ENCODE measurements at regions not wholly inside any gene's neighbourhood (a gene's known extent, or its start where the extent isn't known, plus 50 kb on each side); places are given as distances from the start of the nearest gene placed in this dataset.

DNA sequence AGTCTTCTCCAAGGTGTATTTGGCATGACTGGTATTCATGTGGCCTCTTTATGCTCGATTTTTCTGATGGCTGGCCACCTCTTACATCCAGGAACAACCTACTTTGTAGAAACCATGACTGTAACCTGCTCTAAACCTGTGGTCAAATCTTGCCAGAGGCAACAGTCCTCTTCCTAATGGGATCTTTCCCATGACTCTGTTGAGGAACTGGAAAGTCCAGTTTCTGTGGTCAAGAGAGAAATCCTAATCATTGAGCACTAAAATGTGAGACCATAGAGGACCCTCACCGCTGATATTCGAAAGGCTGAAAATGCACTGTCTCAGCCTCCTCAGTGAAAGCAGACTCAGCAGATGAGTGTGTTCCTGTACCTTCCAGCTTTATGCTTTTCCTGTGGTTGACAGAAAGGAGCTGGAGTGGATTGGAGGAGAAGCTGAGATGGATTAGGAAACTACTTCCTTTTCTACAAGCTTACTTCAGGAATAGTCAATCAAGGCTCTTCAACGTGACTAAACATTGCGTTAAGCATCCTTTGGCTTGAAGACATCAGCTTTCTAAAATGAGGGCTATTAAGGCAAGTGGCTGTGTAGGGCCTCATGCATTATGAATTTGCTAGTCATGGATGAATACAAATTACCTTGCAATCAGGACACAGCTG is 69.7 kb upstream of the DAPK1 start:
- peak overlapping the region; percentile 75 for H3K27ac ChIP-seq
- no peak for TF ChIP-seq CTCF (conservative IDR thresholded peaks at IDR 0.05)

GRCh38 chr9:87428659-87429058 is 69.0 kb upstream of the DAPK1 start:
- H3K27ac ChIP-seq, result peak overlapping the region; percentile 75
- TF ChIP-seq CTCF (conservative IDR thresholded peaks at IDR 0.05), result no peak

DNA sequence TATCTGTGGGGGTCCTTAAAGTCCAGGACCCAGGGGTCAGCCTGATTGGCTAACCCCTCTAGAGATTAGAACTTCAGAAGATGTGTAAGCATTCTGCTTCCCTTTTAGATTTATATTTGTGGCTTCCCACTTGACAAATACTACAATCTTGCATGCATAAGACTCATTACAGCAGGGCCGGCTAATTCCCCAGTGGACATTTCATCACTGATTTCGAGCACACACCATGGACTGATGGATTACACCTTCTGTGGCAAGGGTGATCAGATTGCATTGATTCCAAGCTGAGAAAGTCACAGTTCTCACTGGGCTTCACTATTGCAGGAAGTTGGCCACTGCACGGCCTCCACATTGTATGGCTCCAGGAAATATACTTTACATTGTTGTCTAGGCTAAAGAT is 65.8 kb upstream of the DAPK1 start:
- H3K27ac ChIP-seq, result no peak overlapping the region
- TF ChIP-seq CTCF (conservative IDR thresholded peaks at IDR 0.05), result no peak

- H3K27ac ChIP-seq, result no peak overlapping the region
- no peak for TF ChIP-seq CTCF (conservative IDR thresholded peaks at IDR 0.05)
Measured at GRCh38 chr9:87433853-87434252, 63.8 kb upstream of the DAPK1 start.

GRCh38 chr9:87434366-87434765 is 63.3 kb upstream of the DAPK1 start:
- no peak for TF ChIP-seq CTCF (conservative IDR thresholded peaks at IDR 0.05)

DNA sequence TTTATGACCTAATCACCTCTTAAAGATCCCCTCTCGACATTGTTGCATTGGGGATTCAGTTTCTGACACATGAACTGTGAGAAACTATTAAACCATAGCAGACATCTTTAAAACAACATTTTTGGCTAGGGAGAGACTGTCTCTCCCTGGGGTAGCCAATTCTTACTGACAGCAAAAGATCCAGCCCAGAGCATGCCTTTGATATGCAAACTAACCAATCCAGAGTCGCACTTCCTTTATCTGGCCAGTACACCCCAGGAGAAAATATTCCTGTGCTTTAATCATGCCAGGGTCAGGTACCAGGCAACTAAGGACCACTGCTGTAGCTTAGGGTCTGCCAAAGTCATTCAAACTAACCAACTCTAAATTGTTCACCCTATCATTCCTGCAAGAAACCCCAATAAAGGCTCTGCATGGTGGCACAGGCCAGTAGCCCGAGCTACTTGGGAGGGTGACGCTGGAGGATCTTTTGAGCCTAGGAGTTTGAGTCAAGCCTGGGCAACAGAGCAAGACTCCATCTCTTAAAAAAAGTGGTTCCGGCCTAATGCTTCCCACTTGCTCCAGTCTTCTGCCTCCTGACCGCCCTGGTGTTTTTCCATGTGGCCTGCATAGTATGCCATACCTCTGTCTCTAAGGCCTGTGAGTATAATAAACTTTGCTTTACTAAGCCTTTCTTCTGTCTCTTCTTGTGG is 62.3 kb upstream of the DAPK1 start:
- no peak for TF ChIP-seq CTCF (conservative IDR thresholded peaks at IDR 0.05)
- no peak overlapping the region for H3K27ac ChIP-seq

More at GRCh38 chr9:87434366-87434765, 63.3 kb upstream of the DAPK1 start:
- no peak overlapping the region for H3K27ac ChIP-seq

DNA sequence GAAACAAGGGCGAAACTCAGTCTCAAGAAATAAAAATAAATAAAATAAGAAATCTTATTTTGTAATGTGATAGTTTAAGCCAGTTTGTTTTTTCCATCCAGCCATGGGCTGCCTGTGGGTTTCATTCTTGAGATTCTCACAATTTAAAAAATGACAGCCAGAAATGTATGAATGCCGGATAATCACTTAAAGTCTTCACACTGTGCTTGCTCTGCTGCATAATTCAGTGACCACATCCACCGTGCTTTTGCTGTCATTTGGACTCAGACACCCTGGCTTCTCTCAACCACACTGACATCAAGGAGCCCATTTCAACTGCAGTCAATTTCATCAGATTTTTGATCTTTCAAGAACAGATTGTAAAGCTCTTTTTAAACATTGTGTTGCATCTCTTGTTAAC is 61.0 kb upstream of the DAPK1 start:
- no peak overlapping the region for H3K27ac ChIP-seq
- TF ChIP-seq CTCF (conservative IDR thresholded peaks at IDR 0.05), result no peak

All from VCaP (cell line).